Mucosa of descending colon (tissue), 3 donors: ENCODE measurements at regions not wholly inside any gene's neighbourhood (a gene's known extent, or its start where the extent isn't known, plus 50 kb on each side); places are given as distances from the start of the nearest gene placed in this dataset.
A peak's percentile ranks its signal among the peaks of the same experiment; 100 is the strongest.

Experiments
- ATAC-seq: fragments of 200-7000 bp; cut with Tn5 transposase; one replicate; pipeline ENCODE4 v1.9.1; 2020; ENCODE audit warnings: mild to moderate bottlenecking, moderate library complexity
- DNase-seq, 3 donors: peaks; one replicate each; pipeline ENCODE4 v3.0.0-alpha.2; 2020
- H3K36me3 ChIP-seq: fragments of 200-600 bp; one replicate; pipeline ENCODE4 v1.8.0; 2021; ENCODE audit warnings: low read depth, mild to moderate bottlenecking
- H3K4me1 ChIP-seq: fragments of 200-600 bp; one replicate; pipeline ENCODE4 v1.8.0; 2021; ENCODE audit warnings: low read depth, mild to moderate bottlenecking
- H3K4me3 ChIP-seq: fragments of 200-600 bp; one replicate; pipeline ENCODE4 v1.8.0; 2021; ENCODE audit warnings: mild to moderate bottlenecking
- H3K9me3 ChIP-seq: fragments of 200-600 bp; one replicate; pipeline ENCODE4 v1.8.0; 2021; ENCODE audit warnings: mild to moderate bottlenecking
- intact Hi-C, 2 donors: fragments of 100-400 bp; cut with DNase I in 1 of 2; cut with micrococcal nuclease in 1 of 2; formaldehyde crosslinking; loops; one replicate each; pipeline versions ENCODE4 v1.11.0 to v1.11.1; 2022; cut with DNase I, micrococcal nuclease
- TF ChIP-seq, protein P1 (sequence below): fragments of 200-600 bp; IDR thresholded peaks from one replicate; pipeline ENCODE4 v1.8.0; 2022; ENCODE audit warnings: antibody characterized with exemption, mild to moderate bottlenecking
- donor health status: DM: no; HTN: no; CAD: no; lungs with moderate emphysema.
- donor health status: DM: no; HTN: no; CAD: no.
- donor health status: DM: no; HTN: yes; CAD: no.

- TF ChIP-seq, protein P1, sequence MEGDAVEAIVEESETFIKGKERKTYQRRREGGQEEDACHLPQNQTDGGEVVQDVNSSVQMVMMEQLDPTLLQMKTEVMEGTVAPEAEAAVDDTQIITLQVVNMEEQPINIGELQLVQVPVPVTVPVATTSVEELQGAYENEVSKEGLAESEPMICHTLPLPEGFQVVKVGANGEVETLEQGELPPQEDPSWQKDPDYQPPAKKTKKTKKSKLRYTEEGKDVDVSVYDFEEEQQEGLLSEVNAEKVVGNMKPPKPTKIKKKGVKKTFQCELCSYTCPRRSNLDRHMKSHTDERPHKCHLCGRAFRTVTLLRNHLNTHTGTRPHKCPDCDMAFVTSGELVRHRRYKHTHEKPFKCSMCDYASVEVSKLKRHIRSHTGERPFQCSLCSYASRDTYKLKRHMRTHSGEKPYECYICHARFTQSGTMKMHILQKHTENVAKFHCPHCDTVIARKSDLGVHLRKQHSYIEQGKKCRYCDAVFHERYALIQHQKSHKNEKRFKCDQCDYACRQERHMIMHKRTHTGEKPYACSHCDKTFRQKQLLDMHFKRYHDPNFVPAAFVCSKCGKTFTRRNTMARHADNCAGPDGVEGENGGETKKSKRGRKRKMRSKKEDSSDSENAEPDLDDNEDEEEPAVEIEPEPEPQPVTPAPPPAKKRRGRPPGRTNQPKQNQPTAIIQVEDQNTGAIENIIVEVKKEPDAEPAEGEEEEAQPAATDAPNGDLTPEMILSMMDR = no peak
- DNase-seq (peak in 1 of 3 donors; percentile 40), ATAC-seq (no peak)
- no peaks in the 10 kb centered on the region for H3K4me1 ChIP-seq
- no peak overlapping the region for H3K4me3 ChIP-seq
- H3K9me3 ChIP-seq = peaks cover 2% of the 10 kb centered on the region
- intact Hi-C loops = no loop called here
- no peaks in the 10 kb centered on the region for H3K36me3 ChIP-seq
These were observed 91.0 kb downstream of the MICALL2 start for GRCh38 chr7:1368184-1368681.

- ATAC-seq = peak; percentile 46
- TF ChIP-seq, protein P1 = no peak
- no peaks in the 10 kb centered on the region for H3K36me3 ChIP-seq
These were observed 90.3 kb downstream of the MICALL2 start for GRCh38 chr7:1368682-1369571.

DNA sequence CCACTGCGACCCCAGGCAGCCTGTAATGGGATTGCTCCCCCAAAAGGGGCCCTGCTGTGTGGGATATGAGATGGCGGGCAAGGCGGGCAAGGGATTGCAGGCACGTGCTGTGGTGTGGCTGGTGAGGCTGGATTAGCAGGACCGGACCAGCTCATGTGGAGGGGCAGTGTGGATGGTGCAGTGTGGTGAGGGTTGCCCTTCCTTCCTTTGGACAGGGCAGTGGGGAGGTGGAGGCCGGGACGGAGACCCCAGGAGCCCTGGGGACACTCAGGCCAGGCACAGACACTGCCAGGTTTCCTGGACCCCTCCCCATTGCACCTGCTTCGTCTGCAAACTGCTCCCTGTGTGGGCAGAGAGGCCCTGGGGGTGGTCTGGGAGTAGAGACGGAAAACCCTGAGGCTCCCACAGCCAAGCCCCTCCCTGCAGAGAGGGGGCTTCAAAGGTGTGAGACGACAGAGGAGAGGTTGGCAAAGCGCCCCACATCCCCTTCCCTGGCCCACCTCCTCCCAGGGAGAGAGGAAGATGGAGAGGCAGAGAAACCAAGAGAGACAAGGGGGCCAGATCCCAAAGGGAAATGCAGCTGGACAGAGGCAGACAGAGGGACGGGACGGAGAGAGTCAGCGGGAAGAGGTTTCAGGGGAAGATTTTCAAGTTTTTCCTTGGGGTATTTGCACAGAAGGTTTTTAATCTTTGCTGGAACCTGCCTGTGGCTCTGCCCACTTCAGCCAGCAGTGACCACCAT is 89.2 kb downstream of the MICALL2 start:
- Histone ChIP-seq H3K36me3 (no peaks in the 10 kb centered on the region), H3K4me3 (no peak overlapping the region), H3K4me1 (no peaks in the 10 kb centered on the region), H3K9me3 (peaks cover 2% of the 10 kb centered on the region)
- ATAC-seq (no peak), DNase-seq (peak in 1 of 3 donors; percentile 27)
- intact Hi-C loops = no loop called here
- TF ChIP-seq, protein P1 = no peak

More at GRCh38 chr7:1368682-1369571, 90.3 kb downstream of the MICALL2 start:
- Histone ChIP-seq H3K4me3 (no peak overlapping the region), H3K9me3 (peaks cover 2% of the 10 kb centered on the region), H3K4me1 (no peaks in the 10 kb centered on the region)
- peak in 1 of 3 donors; percentile 45 for DNase-seq
- intact Hi-C loops = no loop called here

- Histone ChIP-seq H3K4me1 (no peaks in the 10 kb centered on the region), H3K4me3 (no peak overlapping the region), H3K36me3 (no peaks in the 10 kb centered on the region), H3K9me3 (peaks cover under 1% of the 10 kb centered on the region)
- DNase-seq = peak in 1 of 3 donors; percentile 24
- intact Hi-C loops = no loop called here
- TF ChIP-seq, protein P1 = no peak
- ATAC-seq = no peak
These were observed 88.5 kb downstream of the MICALL2 start for GRCh38 chr7:1370738-1371137.

GRCh38 chr7:1372063-1372462 is 87.2 kb downstream of the MICALL2 start:
- ATAC-seq = no peak
- TF ChIP-seq, protein P1 = no peak
- intact Hi-C loops = no loop called here
- DNase-seq = peak in 1 of 3 donors; percentile 4
- Histone ChIP-seq H3K36me3 (no peaks in the 10 kb centered on the region), H3K4me1 (no peaks in the 10 kb centered on the region), H3K4me3 (no peak overlapping the region), H3K9me3 (no peaks in the 10 kb centered on the region)
